CD4-positive, alpha-beta T cell treated with Interleukin-4 for 1 hour (primary cell): ENCODE measurements at regions not wholly inside any gene's neighbourhood (a gene's known extent, or its start where the extent isn't known, plus 50 kb on each side); places are given as distances from the start of the nearest gene placed in this dataset.
"Not testable (repeated sequence)": the region's sequence is repeated elsewhere in the genome, so short reads cannot be mapped to it uniquely, and the experiment has no call there.

ENCODE experiments used
- DNase-seq, 2 donors: peaks; one replicate each; pipeline ENCODE4 v3.0.0-alpha.2; 2020 to 2022

- DNase-seq, result no peak
Measured at GRCh38 chr6:10101551-10102252, 313.2 kb downstream of the TFAP2A start.

- no peak for DNase-seq
Measured at GRCh38 chr6:10099529-10100140, 315.2 kb downstream of the TFAP2A start.

GRCh38 chr6:10098756-10099528 lies 315.9 kb downstream of the TFAP2A start:
- no peak for DNase-seq

- DNase-seq, result no peak
Measured at GRCh38 chr6:10093282-10093681, 321.6 kb downstream of the TFAP2A start.

- DNase-seq, result no peak
Measured at GRCh38 chr6:10084111-10084986, 330.5 kb downstream of the TFAP2A start.

- DNase-seq, result no peak
Measured at GRCh38 chr6:10082385-10082784, 332.5 kb downstream of the TFAP2A start.

GRCh38 chr6:10081957-10082356 lies 332.9 kb downstream of the TFAP2A start:
- no peak for DNase-seq

GRCh38 chr6:10081075-10081474 lies 333.8 kb downstream of the TFAP2A start:
- DNase-seq, result no peak

- DNase-seq, result no peak
Measured at GRCh38 chr6:10080561-10080960, 334.3 kb downstream of the TFAP2A start.

GRCh38 chr6:10078581-10078980 lies 336.3 kb downstream of the TFAP2A start:
- DNase-seq, result no peak

- not testable (repeated sequence) for DNase-seq
Measured at GRCh38 chr6:10074726-10075125, 340.1 kb downstream of the TFAP2A start.

- DNase-seq, result no peak
Measured at GRCh38 chr6:10073341-10073740, 341.5 kb downstream of the TFAP2A start.

GRCh38 chr6:10071631-10072220 lies 343.1 kb downstream of the TFAP2A start:
- DNase-seq, result no peak

- no peak for DNase-seq
Measured at GRCh38 chr6:10060004-10060403, 354.9 kb downstream of the TFAP2A start.

GRCh38 chr6:10054672-10055071 lies 360.2 kb downstream of the TFAP2A start:
- no peak for DNase-seq

GRCh38 chr6:10051283-10051682 lies 363.6 kb downstream of the TFAP2A start:
- no peak for DNase-seq

GRCh38 chr6:10048370-10049297 lies 366.2 kb downstream of the TFAP2A start:
- DNase-seq, result no peak

- DNase-seq, result no peak
Measured at GRCh38 chr6:10042280-10042679, 372.6 kb downstream of the TFAP2A start.

GRCh38 chr6:10033223-10033829 lies 381.5 kb downstream of the TFAP2A start:
- DNase-seq, result no peak

- no peak for DNase-seq
Measured at GRCh38 chr6:10031617-10032016, 383.3 kb downstream of the TFAP2A start.
